NCI-H2171 (cell line): ENCODE measurements at regions not wholly inside any gene's neighbourhood (a gene's known extent, or its start where the extent isn't known, plus 50 kb on each side); places are given as distances from the start of the nearest gene placed in this dataset.

Experiments
- DNase-seq: peaks from one replicate; lab custom pipeline; 2025; lab: John Stamatoyannopoulos, UW

GRCh38 chr4:57689693-57690205 is 579.6 kb upstream of the IGFBP7 start:
- DNase-seq = no peak

- no peak for DNase-seq
These were observed 572.1 kb upstream of the IGFBP7 start for GRCh38 chr4:57682275-57682674.

- no peak for DNase-seq
These were observed 569.8 kb upstream of the IGFBP7 start for GRCh38 chr4:57679969-57680368.

DNA sequence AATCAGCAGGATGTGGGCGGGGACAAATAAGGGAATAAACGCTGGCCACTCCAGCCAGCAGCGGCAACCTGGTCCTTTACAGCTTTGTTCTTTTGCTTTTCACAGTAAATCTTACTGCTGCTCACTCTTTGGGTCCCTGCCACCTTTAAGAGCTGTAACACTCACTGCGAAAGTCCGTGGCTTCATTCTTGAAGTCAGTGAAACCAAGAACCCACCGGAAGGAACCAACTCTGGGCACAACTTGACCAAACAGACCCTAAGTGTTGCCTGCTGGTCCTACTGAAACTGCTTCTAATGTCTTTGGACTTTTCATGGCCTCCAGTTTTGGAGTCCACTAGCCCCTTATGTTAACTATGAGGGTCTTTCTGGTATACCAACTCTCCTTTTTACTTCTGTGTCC is 566.2 kb upstream of the IGFBP7 start:
- no peak for DNase-seq

GRCh38 chr4:57672846-57673433 is 562.8 kb upstream of the IGFBP7 start:
- no peak for DNase-seq

DNA sequence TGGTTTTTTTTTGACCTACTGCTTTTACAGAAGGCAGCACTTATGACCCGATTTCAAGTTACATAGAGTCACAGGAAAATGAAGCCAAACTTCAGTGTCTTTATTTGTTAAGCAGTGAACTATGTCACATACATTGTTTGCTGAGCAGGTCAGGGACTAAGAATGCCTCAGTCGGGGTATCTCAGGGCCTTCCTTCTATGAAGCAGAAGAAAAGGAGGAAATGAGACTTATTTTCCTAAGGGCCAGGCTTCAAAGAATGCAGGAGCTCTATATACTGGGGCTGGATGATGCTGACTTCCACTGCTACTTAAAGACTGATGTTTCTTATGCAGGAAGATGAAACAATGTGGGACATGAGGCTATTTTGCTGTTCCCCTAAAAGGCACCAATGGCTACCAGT is 558.4 kb upstream of the IGFBP7 start:
- DNase-seq = no peak

DNA sequence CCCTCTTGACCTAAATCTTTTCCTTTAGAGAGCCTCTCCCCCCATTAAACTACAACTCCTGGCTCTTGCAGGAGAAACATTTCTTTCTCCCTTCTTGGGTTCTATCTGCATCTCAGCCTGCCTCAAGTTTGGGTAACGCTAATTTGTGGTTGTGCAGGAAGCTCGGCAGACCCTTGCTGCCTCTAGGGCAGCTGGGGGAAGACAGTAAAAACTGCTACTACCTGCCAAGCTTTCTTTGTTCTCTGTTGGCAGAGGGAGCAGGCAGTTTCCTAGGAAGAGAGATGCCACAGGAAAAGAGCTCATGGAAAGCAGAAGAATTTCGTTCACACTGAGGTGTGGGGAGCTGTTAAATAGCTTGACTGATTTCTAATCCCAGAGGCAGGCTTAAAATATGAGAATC is 555.6 kb upstream of the IGFBP7 start:
- DNase-seq = no peak

- no peak for DNase-seq
These were observed 551.4 kb upstream of the IGFBP7 start for GRCh38 chr4:57661517-57662090.

GRCh38 chr4:57658673-57659072 is 548.5 kb upstream of the IGFBP7 start:
- no peak for DNase-seq

DNA sequence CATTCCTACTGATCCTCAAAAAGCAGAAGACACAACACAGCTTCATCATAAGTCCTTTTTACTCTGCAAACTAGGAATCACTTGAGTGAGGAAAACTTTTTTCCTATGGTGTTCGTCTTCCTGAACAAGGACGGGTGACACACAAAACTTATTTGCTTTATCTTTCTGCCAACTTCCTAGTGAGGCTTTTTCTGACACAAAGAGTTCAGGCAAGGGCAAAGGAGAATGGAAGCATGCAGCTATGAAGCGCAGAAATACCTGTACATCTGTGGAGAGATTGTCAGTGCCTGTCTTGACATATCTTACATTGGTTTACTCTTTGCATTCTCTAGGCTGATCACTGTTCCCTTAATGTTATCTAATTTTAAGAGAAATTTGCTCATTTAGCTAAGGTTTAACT is 548.0 kb upstream of the IGFBP7 start:
- DNase-seq = no peak

GRCh38 chr4:57655342-57655741 is 545.2 kb upstream of the IGFBP7 start:
- no peak for DNase-seq

- DNase-seq = no peak
These were observed 542.6 kb upstream of the IGFBP7 start for GRCh38 chr4:57652779-57653178.

- DNase-seq = no peak
These were observed 530.4 kb upstream of the IGFBP7 start for GRCh38 chr4:57640391-57641100.

GRCh38 chr4:57639561-57640382 is 529.6 kb upstream of the IGFBP7 start:
- no peak for DNase-seq

- no peak for DNase-seq
These were observed 525.7 kb upstream of the IGFBP7 start for GRCh38 chr4:57635910-57636309.

GRCh38 chr4:57633212-57633859 is 523.2 kb upstream of the IGFBP7 start:
- DNase-seq = no peak

DNA sequence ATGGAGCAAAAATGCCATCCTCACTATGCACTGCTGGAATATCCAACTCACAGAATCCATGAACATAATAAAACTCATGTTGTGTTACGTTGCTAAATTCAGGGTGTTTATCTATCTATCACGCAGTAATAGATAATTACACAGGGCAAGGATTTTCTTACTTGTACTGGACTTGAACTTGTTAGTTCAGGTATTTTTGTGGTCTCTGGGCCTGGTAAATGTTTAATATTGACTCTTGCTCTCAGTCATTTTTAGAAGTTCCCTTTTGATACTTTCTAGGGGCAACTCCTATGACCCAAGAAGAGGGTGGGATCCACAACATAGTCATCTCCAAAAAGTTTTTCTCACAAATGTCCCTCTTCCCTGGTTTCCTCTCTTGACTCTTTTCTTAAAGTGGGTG is 522.4 kb upstream of the IGFBP7 start:
- no peak for DNase-seq

GRCh38 chr4:57631147-57631546 is 521.0 kb upstream of the IGFBP7 start:
- DNase-seq = no peak

DNA sequence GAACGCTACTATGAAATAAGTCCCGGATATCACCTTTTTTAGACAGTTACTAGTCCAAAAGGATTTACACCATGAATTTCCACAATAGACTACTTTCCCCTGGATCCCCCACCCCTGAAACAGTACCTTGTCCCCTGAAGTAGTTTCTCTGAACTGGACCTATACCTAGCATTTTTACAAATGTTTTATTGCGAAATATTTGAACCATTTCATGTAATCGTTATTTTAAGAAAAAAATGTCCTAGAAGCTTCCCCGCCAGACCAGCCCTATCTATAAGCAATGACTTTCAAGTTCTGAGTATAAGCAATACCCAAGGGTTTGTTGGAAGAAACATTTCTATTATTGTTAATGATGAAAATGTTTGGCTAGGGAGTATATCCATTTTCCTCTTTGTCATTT is 517.8 kb upstream of the IGFBP7 start:
- DNase-seq = no peak

DNA sequence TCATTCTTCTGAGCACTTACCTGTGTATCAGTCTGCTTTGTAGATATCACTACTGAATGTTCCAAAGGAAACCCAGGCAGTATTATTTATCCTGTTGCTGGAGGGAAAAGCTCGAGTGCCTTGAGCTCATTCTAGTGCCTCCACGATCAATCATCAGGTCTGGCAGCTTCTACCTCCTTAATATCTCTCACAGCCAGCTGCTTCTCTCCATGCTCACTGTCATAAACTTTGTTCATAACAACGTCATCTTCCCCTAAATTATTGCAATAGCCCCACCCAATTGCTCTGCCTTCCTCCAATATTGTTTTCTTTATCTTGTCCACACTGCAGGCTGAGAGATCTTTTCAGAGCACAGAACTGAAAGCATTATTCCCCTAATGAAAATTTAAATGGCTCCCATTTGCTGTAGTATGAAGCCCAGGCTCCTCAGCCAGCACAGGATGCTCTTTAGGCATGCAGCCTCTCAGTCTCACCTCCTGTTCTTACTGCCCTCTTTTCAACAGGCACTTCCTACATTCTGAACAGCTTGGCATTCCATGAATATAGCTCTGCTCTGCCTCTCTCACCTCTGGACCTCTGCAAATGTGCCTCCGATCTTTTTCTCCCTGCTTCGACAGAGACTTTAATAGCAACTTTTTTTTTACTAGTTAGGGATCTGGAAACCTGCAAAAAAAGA is 504.2 kb upstream of the IGFBP7 start:
- no peak for DNase-seq

GRCh38 chr4:57612279-57612678 is 502.1 kb upstream of the IGFBP7 start:
- DNase-seq = no peak
